Posterior cingulate gyrus (tissue), 11 donors: ENCODE measurements at regions not wholly inside any gene's neighbourhood (a gene's known extent, or its start where the extent isn't known, plus 50 kb on each side); places are given as distances from the start of the nearest gene placed in this dataset.
"Not testable (repeated sequence)": the region's sequence is repeated elsewhere in the genome, so short reads cannot be mapped to it uniquely, and the experiment has no call there.

Experiments used
- DNase-seq, 10 donors: peaks; one replicate each; pipeline versions ENCODE4 v3.0.0 to v3.0.0-alpha.2; 2020 to 2021; ENCODE audit warnings: mixed read lengths in 3 of 10
- intact Hi-C: fragments of 100-400 bp; cut with DNase I; formaldehyde crosslinking; loops from one replicate; pipeline ENCODE4 v1.15.1; 2023

DNA sequence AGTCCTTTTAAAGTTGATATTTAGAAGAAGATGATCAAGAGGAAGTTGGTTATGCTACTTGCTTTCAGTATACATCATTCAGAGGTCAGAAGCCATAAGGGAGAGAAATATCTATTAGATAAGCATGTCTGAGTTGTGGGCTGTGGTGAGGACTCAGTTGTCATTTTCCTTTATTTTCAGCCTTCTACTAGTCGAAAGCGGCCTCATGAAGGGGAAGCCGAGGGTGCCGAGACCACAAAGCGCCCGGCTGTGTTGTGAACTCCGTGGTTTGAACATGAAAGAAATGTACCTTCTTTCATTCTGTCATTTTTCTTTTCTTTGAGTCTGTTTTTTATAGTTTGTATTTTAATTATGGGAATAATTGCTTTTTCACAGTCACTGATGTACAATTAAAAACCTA is 624.8 kb downstream of the ZNF37A start:
- DNase-seq: not testable (repeated sequence)

DNA sequence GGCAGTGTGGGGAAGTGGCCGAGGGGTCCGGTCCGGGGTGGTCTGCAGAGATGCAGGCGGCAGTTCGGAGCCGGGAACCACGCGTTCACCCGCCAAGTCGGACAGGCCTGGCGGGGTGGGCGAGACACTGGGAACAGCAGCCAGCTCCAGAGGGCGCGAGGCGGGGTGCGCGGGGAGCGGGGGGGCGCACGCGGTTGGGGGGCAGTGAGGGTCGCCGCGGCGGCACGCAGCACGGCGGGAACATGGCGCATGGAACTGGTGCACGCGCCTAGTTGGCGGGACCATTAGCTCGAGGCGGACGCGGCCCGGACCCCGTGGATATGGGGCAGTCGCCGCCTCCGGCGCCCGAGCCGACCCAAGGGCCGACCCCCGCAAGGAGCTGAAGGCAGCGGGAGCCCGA is 635.9 kb downstream of the ZNF37A start:
- DNase-seq: peak in 2 of 10 donors; percentile 69 to 82
- intact Hi-C loops: no loop called here

More for the DNA sequence above, 624.8 kb downstream of the ZNF37A start:
- intact Hi-C loops: not testable (repeated sequence)

DNA sequence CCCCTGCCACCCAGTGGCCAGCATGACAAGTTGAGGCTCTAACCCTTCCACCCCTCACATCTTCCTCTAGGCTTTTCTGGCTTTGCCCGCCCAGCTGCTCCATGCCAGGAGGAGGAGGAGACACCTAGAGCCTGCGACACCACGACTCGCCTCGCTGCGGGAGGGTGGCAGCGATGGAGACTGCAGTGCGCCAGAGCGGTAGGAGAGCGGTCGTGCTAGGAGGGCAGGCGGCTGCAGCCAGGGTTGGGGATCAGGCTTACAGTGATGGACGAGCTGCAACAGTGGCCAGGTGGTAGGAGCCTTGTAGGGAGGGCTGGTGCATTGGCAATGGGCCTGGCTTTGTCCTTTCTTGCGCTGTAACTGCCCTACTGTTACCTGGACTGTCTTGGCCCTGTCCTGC is 642.5 kb downstream of the ZNF37A start:
- DNase-seq: peak in 1 of 10 donors; percentile 70
- intact Hi-C loops: not testable (repeated sequence)

DNA sequence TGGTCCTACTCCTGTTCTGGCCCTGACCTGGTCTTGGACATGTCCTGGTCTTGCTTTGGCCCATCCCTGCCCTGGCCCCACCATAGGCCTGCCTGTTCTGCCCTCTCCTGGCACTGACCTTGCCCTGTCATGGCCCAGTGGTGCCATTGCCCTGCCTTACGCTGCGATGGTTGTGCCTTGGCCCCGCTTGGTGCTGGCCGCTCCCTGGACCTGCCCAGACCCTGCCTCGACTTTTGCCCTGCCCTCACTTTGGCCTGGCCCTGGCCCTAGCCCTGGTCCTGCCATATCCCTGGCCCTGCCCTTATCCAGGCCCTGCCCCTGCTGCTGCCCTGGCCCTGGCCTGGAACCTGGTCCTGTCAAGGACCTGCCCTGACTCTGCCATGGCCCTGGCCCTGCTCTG is 643.1 kb downstream of the ZNF37A start:
- intact Hi-C loops: not testable (repeated sequence)

DNA sequence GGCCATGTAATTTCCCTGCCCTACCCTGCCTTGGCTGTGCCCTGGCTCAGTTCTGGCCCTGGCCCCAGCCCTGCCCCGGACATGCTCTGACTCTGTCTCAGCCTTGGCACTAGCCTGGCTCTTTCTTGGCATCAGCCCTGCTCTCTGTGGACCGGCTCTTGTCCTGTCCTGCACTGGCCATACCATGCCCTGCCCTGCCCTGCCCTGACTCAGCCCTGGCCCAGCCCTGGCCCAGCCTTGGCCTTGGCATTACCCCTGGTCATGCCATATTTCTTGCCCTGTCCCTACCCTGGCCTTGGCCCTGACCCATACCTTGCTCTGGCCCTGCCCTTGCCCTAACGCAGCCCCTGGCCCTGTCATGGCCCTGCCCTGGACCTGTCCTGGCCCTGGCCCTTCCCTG is 643.9 kb downstream of the ZNF37A start:
- DNase-seq: peak in 2 of 10 donors; percentile 50 to 76
- intact Hi-C loops: not testable (repeated sequence)

More for the DNA sequence above, 643.1 kb downstream of the ZNF37A start:
- peak in 1 of 10 donors; percentile 66 for DNase-seq

DNA sequence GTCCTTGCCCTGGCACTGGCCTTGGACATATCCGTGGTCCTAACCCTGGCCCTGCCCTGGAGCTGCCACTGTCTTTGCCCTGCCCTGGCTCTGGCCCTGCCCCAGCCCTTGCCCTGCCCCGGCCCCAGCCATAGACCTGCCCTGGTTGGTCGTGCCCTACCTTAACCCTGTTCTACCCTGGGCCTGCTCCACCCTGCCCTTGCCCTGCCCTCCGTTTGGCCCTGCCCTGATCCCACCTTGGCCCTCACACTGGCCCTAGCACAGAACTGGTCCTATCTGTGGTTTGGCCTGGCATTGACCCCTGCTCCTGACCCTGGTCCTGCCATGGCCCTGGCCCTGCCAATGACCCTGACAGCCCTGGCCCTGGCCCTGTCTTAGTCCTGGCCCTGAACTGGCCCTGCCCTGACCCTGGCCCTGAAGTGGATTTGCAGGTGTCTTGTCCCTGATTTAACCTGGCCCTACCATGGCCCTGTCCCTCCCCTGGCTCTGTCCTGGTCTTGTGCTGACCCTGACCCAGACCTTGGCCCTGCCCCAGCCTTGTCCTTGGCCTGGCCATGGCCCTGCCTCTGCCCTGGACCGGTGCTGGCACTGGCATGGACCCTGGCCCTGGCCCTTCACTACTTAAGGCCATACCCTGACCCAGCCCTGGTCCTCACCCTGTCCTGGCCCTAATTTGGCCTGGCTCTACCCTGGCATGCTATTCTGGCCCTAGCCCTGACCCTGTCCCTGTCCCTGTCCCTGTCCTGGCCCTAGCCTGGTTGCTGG is 645.1 kb downstream of the ZNF37A start:
- intact Hi-C loops: not testable (repeated sequence)
- peak in 2 of 10 donors; percentile 58 for DNase-seq

DNA sequence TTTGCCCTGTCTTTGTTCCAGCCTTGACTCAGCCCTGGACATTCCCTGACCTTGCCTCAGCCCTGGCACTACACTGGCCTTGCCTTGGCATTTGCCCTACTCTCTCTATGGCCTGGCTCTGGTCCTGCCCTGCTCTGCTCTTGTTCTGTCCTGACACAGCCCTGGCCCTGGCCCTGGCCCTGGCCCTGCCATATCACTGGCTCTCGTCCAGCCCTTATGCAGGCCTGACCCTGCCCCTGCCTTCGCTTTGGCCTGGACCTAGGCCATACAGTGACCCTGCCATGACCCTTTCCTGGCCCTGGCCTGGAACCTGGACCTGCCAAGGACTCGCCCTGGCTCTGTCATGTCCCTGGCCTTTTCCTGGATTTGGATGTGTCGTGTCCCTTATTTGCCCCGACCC is 646.0 kb downstream of the ZNF37A start:
- intact Hi-C loops: no loop called here
- peak in 1 of 10 donors; percentile 73 for DNase-seq

DNA sequence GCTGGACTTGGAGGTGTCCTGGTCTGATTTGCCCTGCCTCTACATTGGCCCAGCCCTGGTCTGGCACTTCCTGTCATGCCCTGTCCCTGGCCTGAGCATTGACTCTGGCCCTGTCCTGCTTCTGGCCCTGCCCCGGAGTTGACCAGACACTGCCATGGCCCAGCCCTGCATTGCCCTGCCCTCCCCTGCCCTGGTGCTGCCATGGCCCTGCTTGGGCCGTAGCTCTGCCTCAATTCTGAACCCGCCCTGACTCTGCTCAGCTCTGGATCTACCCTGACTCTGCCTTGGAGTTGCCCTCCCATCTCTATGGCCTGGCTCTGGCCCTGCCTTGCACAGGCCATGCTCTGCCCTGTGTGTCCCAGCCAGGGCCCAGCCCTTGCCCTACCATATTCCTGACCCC is 647.1 kb downstream of the ZNF37A start:
- intact Hi-C loops: no loop called here
- DNase-seq: peak in 1 of 10 donors; percentile 49

DNA sequence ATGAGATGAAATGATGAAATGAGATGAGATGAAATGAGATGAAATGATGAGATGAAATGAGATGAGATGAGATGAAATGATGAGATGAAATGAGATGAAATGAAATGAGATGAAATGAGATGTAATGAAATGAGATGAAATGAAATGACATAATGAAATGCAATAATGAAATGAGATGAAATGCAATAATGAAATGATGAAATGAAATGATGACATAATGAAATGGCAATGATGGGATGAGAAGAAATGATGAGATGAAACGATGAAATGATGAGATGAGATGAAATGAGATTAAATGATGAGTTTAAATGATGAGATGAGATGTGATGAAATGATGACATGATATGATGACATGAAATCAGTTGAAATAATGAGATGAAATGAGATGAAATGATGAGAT is 650.3 kb downstream of the ZNF37A start:
- intact Hi-C loops, DNase-seq: not testable (repeated sequence)

DNA sequence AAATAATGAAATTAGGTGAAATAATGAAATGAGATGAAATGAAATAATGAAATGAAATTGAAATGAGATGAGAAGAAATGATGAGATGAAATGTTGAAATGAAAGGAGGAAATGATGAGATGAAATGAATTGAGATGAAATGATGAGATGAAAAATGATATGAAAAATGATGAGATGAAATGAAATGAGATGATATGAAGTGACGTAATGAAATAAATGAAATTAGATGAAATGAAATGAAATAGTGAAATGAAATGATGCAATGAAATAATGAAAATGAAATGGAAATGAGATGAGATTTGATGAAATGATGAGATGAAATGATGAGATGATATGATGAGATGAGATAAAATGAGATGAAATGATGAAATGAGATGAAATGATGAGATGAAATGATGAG is 651.9 kb downstream of the ZNF37A start:
- DNase-seq, intact Hi-C loops: not testable (repeated sequence)
